ENCODE measurements at regions not wholly inside any gene's neighbourhood (a gene's known extent, or its start where the extent isn't known, plus 50 kb on each side); places are given as distances from the start of the nearest gene placed in this dataset.
"Not testable (repeated sequence)": the region's sequence is repeated elsewhere in the genome, so short reads cannot be mapped to it uniquely, and the experiment has no call there.

- no peaks in the 10 kb centered on the region for H3K27me3 ChIP-seq (ENCODE audit: insufficient read depth, low read length)
- H3K27ac ChIP-seq (ENCODE audit: low read length): no peak overlapping the region
- H3K4me1 ChIP-seq (ENCODE audit: insufficient read depth, low read length): peaks cover 4% of the 10 kb centered on the region; the same call in 1 of the 2 replicates
- no peaks in the 10 kb centered on the region for H3K36me3 ChIP-seq (ENCODE audit: insufficient read depth, low read depth, low read length)
- H3K9ac ChIP-seq (ENCODE audit: low read depth, low read length): no peak overlapping the region
- no peak overlapping the region for H3K4me3 ChIP-seq (ENCODE audit: low read length)
- H3K9me3 ChIP-seq (ENCODE audit: insufficient read depth, low read depth, low read length): no peaks in the 10 kb centered on the region
Measured at GRCh38 chr4:132203618-132204017, 945.5 kb upstream of the PCDH10 start.

GRCh38 chr4:132214519-132214918, 934.6 kb upstream of the PCDH10 start:
- Histone ChIP-seq H3K4me3 (ENCODE audit: low read length) (no peak overlapping the region), H3K9ac (ENCODE audit: low read depth, low read length) (no peak overlapping the region), H3K9me3 (ENCODE audit: insufficient read depth, low read depth, low read length) (no peaks in the 10 kb centered on the region), H3K27ac (ENCODE audit: low read length) (no peak overlapping the region), H3K27me3 (ENCODE audit: insufficient read depth, low read length) (no peaks in the 10 kb centered on the region), H3K4me1 (ENCODE audit: insufficient read depth, low read length) (no peaks in the 10 kb centered on the region), H3K36me3 (ENCODE audit: insufficient read depth, low read depth, low read length) (no peaks in the 10 kb centered on the region)

GRCh38 chr4:132218406-132218805, 930.7 kb upstream of the PCDH10 start:
- Histone ChIP-seq H3K36me3 (ENCODE audit: insufficient read depth, low read depth, low read length) (no peaks in the 10 kb centered on the region), H3K9me3 (ENCODE audit: insufficient read depth, low read depth, low read length) (peaks cover 13% of the 10 kb centered on the region), H3K27ac (ENCODE audit: low read length) (no peak overlapping the region), H3K4me3 (ENCODE audit: low read length) (no peak overlapping the region), H3K9ac (ENCODE audit: low read depth, low read length) (no peak overlapping the region), H3K27me3 (ENCODE audit: insufficient read depth, low read length) (no peaks in the 10 kb centered on the region), H3K4me1 (ENCODE audit: insufficient read depth, low read length) (no peaks in the 10 kb centered on the region)

DNA sequence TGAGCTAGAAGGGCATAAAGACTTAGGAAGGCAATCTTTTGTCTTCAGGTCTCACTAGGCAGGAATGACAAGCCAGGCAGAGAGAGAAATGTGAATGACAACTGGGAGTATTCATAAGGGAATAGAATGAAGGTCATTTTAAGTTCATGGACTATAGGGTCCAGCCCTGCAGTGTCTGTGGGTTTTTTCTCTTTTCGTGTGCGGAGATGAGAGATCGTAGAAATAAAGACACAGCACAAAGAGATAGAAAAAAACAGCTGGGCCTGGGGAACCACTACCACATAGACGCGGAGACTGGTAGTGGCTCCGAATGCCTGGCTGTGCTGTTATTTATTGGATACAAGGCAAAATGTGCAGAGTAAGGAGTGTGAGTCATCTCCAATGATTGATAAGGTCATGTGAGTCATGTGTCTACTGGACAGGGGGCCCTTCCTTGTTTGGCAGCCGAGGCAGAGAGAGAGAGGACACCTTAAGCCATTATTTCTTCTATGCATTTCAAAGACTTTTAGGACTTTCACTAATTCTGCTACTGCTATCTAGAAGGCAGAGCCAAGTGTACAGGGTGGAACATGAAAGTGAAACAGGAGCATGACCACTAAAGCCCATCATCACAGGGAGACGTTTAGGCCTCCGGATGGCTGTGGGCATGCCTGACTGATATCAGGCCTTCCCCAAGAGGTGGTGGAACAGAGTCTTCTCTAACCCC, 921.8 kb upstream of the PCDH10 start:
- H3K9ac ChIP-seq (ENCODE audit: low read depth, low read length): no peak overlapping the region
- H3K9me3 ChIP-seq (ENCODE audit: insufficient read depth, low read depth, low read length): peaks cover 41% of the 10 kb centered on the region
- no peaks in the 10 kb centered on the region for H3K27me3 ChIP-seq (ENCODE audit: insufficient read depth, low read length)
- H3K4me3 ChIP-seq (ENCODE audit: low read length): no peak overlapping the region
- no peaks in the 10 kb centered on the region for H3K4me1 ChIP-seq (ENCODE audit: insufficient read depth, low read length)
- no peaks in the 10 kb centered on the region; the same call in 1 of the 2 replicates for H3K36me3 ChIP-seq (ENCODE audit: insufficient read depth, low read depth, low read length)
- no peak overlapping the region for H3K27ac ChIP-seq (ENCODE audit: low read length)

DNA sequence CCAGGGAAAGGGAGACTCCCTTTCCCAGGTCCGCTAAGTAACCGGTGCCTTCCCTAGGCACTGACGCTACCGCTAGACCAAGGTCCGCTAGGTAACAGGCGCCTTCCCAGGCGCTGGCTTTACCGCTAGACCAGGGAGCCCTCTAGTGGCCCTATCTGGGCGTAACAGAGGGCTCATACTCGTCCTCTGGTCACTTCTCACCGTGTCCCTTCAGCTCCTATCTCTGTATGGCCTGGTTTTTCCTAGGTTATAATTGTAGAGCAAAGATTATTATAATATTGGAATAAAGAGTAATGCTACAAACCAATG, 921.3 kb upstream of the PCDH10 start:
- not testable (repeated sequence) for H3K4me3 ChIP-seq (ENCODE audit: low read length); H3K27me3 ChIP-seq (ENCODE audit: insufficient read depth, low read length); H3K9ac ChIP-seq (ENCODE audit: low read depth, low read length); H3K4me1 ChIP-seq (ENCODE audit: insufficient read depth, low read length); H3K27ac ChIP-seq (ENCODE audit: low read length); H3K36me3 ChIP-seq (ENCODE audit: insufficient read depth, low read depth, low read length)
- peaks cover 38% of the 10 kb centered on the region for H3K9me3 ChIP-seq (ENCODE audit: insufficient read depth, low read depth, low read length)

DNA sequence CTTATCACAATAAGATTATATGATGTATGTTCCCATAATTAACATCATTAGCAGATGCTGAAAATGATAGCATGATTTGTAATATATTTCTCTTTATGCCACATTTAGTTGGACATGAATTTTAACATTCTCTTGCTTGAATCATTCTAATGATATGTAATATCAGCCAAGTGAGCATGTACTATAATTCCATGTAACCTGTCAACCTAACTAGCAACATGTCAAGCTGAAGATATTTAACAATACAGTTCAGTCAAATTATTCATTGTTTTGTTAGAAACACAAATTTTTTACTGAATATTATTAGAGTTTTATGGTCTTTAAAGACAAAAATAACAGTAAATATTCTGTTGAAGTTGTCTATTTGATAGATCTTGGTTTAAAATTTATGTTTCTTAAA, 920.4 kb upstream of the PCDH10 start:
- Histone ChIP-seq H3K9ac (ENCODE audit: low read depth, low read length) (no peak overlapping the region), H3K27me3 (ENCODE audit: insufficient read depth, low read length) (no peaks in the 10 kb centered on the region), H3K36me3 (ENCODE audit: insufficient read depth, low read depth, low read length) (no peaks in the 10 kb centered on the region; the same call in 1 of the 2 replicates), H3K9me3 (ENCODE audit: insufficient read depth, low read depth, low read length) (peaks cover 30% of the 10 kb centered on the region), H3K4me1 (ENCODE audit: insufficient read depth, low read length) (no peaks in the 10 kb centered on the region), H3K27ac (ENCODE audit: low read length) (no peak overlapping the region), H3K4me3 (ENCODE audit: low read length) (no peak overlapping the region)

DNA sequence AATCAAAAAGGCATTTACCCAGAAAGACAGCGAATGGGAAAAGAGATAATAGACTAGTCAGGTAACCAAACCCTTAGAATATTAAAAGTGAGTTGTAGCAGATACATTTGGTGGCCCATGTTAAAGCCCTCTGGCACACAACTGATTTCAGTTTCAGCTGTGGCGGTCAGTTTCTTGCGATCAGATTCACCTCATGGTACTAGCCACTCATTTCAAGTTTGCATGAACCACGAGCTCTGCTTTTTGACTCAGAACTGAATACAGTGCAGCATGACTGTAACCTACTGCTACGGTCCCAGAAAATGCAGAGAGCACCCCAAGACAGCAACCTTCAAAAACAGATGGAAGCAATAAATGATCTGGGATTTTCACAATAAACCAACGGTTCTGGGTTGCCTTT, 919.1 kb upstream of the PCDH10 start:
- Histone ChIP-seq H3K27me3 (ENCODE audit: insufficient read depth, low read length) (no peaks in the 10 kb centered on the region), H3K9ac (ENCODE audit: low read depth, low read length) (no peak overlapping the region), H3K4me1 (ENCODE audit: insufficient read depth, low read length) (no peaks in the 10 kb centered on the region), H3K4me3 (ENCODE audit: low read length) (no peak overlapping the region), H3K27ac (ENCODE audit: low read length) (no peak overlapping the region), H3K9me3 (ENCODE audit: insufficient read depth, low read depth, low read length) (peaks cover 20% of the 10 kb centered on the region), H3K36me3 (ENCODE audit: insufficient read depth, low read depth, low read length) (no peaks in the 10 kb centered on the region; the same call in 1 of the 2 replicates)

GRCh38 chr4:132238697-132239096, 910.4 kb upstream of the PCDH10 start:
- no peaks in the 10 kb centered on the region for H3K27me3 ChIP-seq (ENCODE audit: insufficient read depth, low read length)
- no peak overlapping the region for H3K9ac ChIP-seq (ENCODE audit: low read depth, low read length)
- H3K36me3 ChIP-seq (ENCODE audit: insufficient read depth, low read depth, low read length): no peaks in the 10 kb centered on the region
- no peaks in the 10 kb centered on the region for H3K4me1 ChIP-seq (ENCODE audit: insufficient read depth, low read length)
- H3K4me3 ChIP-seq (ENCODE audit: low read length): no peak overlapping the region
- H3K27ac ChIP-seq (ENCODE audit: low read length): no peak overlapping the region
- no peaks in the 10 kb centered on the region; the same call in none of the 2 replicates for H3K9me3 ChIP-seq (ENCODE audit: insufficient read depth, low read depth, low read length)

DNA sequence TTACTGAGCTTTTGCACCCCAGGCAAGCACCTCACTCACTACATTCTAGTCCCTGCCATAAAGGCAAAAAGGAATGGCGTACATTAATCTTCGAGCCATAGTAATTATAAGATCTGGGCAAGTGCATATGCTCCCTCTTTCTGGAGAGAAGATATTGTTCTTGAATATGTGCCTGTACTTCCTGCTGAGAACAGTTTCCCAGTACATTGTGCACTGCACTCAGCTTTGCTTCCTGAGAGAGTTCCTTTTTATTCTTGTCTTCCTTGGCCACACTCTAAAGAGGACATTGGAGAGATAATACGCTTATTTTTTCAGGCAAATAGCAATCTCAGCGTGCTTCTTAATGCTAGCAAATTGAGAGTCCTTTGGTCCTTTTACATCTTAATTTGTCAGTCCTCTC, 909.0 kb upstream of the PCDH10 start:
- H3K4me3 ChIP-seq (ENCODE audit: low read length): no peak overlapping the region
- no peaks in the 10 kb centered on the region for H3K4me1 ChIP-seq (ENCODE audit: insufficient read depth, low read length)
- no peak overlapping the region for H3K9ac ChIP-seq (ENCODE audit: low read depth, low read length)
- H3K36me3 ChIP-seq (ENCODE audit: insufficient read depth, low read depth, low read length): no peaks in the 10 kb centered on the region
- no peaks in the 10 kb centered on the region; the same call in none of the 2 replicates for H3K9me3 ChIP-seq (ENCODE audit: insufficient read depth, low read depth, low read length)
- H3K27me3 ChIP-seq (ENCODE audit: insufficient read depth, low read length): no peaks in the 10 kb centered on the region
- H3K27ac ChIP-seq (ENCODE audit: low read length): no peak overlapping the region

DNA sequence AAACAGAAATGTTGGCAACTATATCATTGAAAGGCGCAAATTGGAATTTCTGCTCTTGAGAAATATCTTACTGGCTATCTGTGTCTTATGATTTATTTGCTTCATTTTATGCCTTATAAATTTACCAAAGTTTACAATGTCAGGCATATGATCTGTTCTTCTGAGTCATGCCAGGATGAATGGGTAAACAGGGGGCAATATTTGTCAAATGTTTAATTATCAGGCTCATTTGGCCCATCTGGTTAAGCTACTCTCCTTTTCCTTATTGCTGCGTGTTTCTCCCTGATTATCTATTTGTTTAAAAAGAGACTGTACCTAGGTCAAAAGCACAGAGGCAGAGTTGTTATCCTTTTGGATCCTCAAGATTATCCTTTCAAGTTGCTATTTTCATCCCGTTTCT, 903.8 kb upstream of the PCDH10 start:
- no peak overlapping the region for H3K27ac ChIP-seq (ENCODE audit: low read length)
- no peaks in the 10 kb centered on the region for H3K27me3 ChIP-seq (ENCODE audit: insufficient read depth, low read length)
- H3K36me3 ChIP-seq (ENCODE audit: insufficient read depth, low read depth, low read length): no peaks in the 10 kb centered on the region
- no peaks in the 10 kb centered on the region for H3K4me1 ChIP-seq (ENCODE audit: insufficient read depth, low read length)
- H3K9ac ChIP-seq (ENCODE audit: low read depth, low read length): no peak overlapping the region
- H3K9me3 ChIP-seq (ENCODE audit: insufficient read depth, low read depth, low read length): no peaks in the 10 kb centered on the region; the same call in none of the 2 replicates
- H3K4me3 ChIP-seq (ENCODE audit: low read length): no peak overlapping the region

DNA sequence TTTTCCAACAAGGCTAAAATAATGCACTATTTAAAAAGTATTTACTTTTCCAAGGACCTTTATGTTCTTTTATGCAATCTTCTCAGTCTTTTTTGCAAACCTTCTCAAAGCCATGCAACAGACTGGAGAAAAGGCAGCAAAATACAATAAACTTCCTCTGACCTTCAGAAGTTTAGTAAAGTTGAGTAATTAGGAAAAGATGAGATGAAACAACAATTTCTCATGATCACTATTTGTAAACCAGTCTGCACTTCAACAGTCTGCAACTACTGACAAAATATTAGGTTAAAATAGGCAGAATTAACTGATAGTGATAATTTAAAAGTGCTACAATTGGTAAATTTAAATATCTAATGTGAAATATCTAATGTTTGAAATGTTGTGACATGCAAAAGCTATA, 884.9 kb upstream of the PCDH10 start:
- no peak overlapping the region for H3K27ac ChIP-seq (ENCODE audit: low read length)
- no peaks in the 10 kb centered on the region for H3K36me3 ChIP-seq (ENCODE audit: insufficient read depth, low read depth, low read length)
- no peaks in the 10 kb centered on the region for H3K27me3 ChIP-seq (ENCODE audit: insufficient read depth, low read length)
- no peaks in the 10 kb centered on the region for H3K9me3 ChIP-seq (ENCODE audit: insufficient read depth, low read depth, low read length)
- no peaks in the 10 kb centered on the region for H3K4me1 ChIP-seq (ENCODE audit: insufficient read depth, low read length)
- no peak overlapping the region for H3K4me3 ChIP-seq (ENCODE audit: low read length)
- no peak overlapping the region for H3K9ac ChIP-seq (ENCODE audit: low read depth, low read length)

DNA sequence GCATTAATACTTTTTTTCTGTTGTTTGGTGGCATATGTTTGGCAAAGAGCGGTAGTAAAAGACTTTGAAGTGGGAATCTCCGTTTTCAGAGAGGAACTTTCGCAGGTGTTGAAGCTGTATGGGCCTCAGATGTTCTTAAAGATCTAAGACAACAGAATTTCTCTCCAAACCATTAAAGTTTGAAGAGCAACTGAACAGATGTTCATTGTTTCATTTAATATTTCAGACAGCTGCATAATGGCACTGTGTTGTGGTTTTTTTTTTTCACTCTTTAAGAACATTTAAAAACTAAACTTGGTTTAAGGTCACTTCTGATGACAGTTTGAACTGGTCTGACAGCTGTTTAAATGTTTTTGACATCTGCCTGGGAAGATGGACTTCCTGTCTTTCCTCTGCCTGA, 882.7 kb upstream of the PCDH10 start:
- H3K4me3 ChIP-seq (ENCODE audit: low read length): no peak overlapping the region
- H3K4me1 ChIP-seq (ENCODE audit: insufficient read depth, low read length): no peaks in the 10 kb centered on the region
- no peaks in the 10 kb centered on the region for H3K36me3 ChIP-seq (ENCODE audit: insufficient read depth, low read depth, low read length)
- H3K9ac ChIP-seq (ENCODE audit: low read depth, low read length): no peak overlapping the region
- H3K27ac ChIP-seq (ENCODE audit: low read length): no peak overlapping the region
- no peaks in the 10 kb centered on the region for H3K9me3 ChIP-seq (ENCODE audit: insufficient read depth, low read depth, low read length)
- no peaks in the 10 kb centered on the region for H3K27me3 ChIP-seq (ENCODE audit: insufficient read depth, low read length)
